PFSK-1 (cell line): ENCODE measurements at regions not wholly inside any gene's neighbourhood (a gene's known extent, or its start where the extent isn't known, plus 50 kb on each side); places are given as distances from the start of the nearest gene placed in this dataset.

Experiments
- REST ChIP-seq, 2 experiments: IDR thresholded peaks; 2 replicates each; pipeline versions ENCODE4 v1.6.1 to v1.8.0; 2011 to 2012; ENCODE audit warnings: low read depth in 2 of 2, low read length in 2 of 2, control low read depth in 1 of 2, inconsistent platforms in 1 of 2, mild to moderate bottlenecking in 1 of 2, moderate library complexity in 1 of 2; ENCODE audit not compliant: insufficient read depth in 1 of 2
- TAF1 ChIP-seq: IDR thresholded peaks from 2 replicates; pipeline ENCODE4 v1.6.1; 2012; ENCODE audit warnings: low read length, control low read depth, borderline replicate concordance; ENCODE audit not compliant: insufficient read depth

GRCh38 chr5:17813214-17813613 lies 179.0 kb downstream of the TAF11L14 start:
- TF ChIP-seq TAF1 = no peak
- TF ChIP-seq REST (IDR thresholded peaks at IDR 0.05; ENCODE audit: insufficient read depth in 1 of 2, low read depth in 2 of 2, low read length in 2 of 2) = no peak
